DMS79 treated with DMSO at 0.1 percent for 48 hours (cell line): ENCODE measurements at regions not wholly inside any gene's neighbourhood (a gene's known extent, or its start where the extent isn't known, plus 50 kb on each side); places are given as distances from the start of the nearest gene placed in this dataset.

Source experiments
- DNase-seq: peaks from one replicate; lab custom pipeline; 2025; lab: John Stamatoyannopoulos, UW

DNA sequence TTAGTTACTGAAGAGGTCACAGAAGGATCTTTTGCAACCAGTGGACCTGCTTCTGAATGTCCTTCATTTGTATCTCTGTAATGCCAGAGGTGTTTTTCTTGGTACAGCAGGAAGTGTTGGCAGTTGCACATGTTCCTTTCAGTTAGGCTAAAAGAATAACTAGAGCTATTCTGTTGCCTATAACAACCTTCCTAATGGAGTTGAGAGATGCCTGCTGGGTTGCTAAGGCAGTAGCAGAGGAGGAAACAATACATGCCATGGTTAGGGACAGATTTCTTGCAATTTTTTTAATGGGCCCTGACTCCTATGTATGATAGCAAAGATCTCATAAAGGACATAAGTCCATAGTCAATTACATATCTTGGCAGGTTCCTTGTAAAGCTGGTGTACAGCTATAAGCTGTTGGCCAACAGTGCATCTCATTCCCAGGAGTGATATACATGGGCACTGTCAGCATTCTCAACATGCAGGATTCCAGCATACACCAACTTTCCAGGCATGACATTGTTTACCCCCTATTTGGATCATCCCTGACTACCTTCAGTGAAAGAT lies 556.6 kb downstream of the CCER1 start:
- no peak for DNase-seq

DNA sequence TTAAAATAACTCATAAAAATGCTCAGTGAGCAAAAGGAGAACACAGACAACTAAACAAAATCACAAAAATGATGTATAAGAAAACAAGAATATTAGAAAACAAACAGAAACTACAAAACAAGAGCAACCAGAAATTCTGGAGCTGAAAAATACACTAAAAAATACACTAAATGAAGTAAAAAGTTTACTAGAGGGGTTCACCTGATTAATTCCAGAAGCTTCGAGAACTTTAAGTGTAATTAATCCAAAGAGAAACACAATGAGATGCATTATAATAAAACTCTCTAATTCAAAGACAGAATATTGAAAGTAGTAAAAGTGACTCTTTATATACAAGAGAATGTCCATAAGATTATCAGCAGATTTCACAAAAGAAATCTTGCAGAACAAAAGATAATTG lies 558.4 kb downstream of the CCER1 start:
- no peak for DNase-seq

DNA sequence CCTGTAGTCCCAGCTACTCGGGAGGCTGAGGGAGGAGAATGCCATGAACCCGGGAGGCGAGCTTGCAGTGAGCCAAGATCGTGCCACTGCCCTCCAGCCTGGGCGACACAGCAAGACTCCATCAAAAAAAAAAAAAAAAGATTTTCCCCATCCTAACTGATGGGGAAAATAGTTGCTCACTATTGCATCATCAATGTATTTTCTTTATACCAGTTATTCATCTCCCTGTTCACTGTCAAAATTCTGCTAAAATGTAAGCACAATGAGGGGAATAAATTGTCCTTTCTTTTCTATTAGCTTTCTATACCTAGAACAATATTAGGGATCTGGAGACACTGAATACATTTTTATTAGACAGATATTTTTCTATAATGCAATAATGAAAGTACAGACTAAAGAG lies 561.3 kb downstream of the CCER1 start:
- no peak for DNase-seq

DNA sequence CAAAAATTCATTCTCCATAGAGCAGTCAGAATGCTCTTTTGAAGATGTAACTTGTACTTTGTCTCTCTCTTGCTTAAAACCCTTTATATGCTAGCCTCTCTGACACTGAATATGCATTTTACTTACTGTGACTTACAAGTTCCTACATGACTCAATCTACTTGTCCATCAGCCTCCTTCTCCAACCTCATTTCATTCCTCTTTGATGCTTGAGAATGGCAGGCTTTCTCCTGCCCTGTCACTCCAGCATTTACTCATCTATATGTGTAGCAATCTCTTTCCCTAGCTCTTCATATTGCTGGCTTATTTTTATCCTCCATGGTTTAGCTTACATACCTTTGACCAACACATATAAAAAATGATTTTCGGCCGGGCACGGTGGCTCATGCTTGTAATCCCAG lies 561.9 kb downstream of the CCER1 start:
- DNase-seq: no peak

DNA sequence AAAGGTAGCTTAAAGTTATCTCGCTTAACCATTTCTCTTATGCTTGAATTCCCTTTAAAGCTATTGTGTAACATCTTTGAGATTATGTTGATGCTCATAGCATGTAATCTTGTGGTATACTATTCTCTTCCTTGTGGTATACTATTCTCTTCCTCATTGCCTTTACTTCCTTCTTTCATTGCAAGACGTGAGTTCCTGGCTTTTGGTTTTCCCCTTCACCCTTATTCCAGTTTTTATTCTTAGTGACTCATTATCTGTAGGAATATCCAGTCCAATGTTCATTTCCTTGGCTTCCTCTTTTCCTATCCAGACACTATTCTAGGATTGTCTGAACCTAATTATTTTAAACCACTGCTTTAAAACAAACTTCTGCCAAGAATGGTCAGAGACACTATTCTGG lies 564.0 kb downstream of the CCER1 start:
- DNase-seq: no peak

- no peak for DNase-seq
Observed at GRCh38 chr12:90368081-90368480, 586.9 kb downstream of the CCER1 start.

DNA sequence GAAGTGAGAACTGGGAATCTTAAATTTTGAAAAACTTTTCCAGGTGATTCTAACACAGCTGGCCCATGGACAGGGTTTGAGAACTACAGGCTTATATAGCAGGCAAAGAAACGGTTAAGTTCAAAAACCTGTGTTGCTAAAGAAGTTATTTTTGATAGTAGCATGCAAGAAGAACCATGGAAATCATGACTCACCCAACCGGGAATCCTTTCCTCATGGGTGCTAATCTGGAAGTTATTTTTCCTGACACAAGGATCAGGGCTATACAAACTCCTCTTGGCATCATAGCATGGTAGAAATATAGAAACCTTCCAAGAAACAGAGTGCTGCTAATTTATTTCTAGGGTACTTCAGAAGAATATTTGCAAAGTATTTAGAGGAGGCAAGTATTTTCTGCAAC lies 588.7 kb downstream of the CCER1 start:
- DNase-seq: no peak

- DNase-seq: no peak
Observed at GRCh38 chr12:90360300-90360699, 594.7 kb downstream of the CCER1 start.

GRCh38 chr12:90355711-90356355 lies 599.1 kb downstream of the CCER1 start:
- no peak for DNase-seq

DNA sequence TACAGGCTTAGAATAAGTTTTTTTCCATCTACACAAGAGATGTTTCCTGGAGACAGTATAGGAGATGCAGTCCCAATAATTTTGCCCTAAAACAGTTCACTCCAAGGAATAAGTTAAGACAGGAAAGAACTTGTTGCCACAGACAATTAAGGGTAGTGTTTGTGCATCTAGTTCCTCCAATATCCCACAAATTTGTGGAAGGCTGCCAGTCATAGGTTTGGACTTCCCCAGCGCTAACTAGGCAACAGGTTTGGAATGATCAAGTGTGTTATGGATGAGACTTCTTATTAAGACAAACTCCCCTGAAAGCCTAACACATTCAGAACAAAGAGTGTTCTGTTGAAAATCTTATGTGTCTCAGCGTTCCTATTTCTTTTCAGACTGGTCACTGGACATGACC lies 611.0 kb downstream of the CCER1 start:
- no peak for DNase-seq

- DNase-seq: no peak
Observed at GRCh38 chr12:90342081-90342480, 612.9 kb downstream of the CCER1 start.

- no peak for DNase-seq
Observed at GRCh38 chr12:90339837-90340236, 615.1 kb downstream of the CCER1 start.

DNA sequence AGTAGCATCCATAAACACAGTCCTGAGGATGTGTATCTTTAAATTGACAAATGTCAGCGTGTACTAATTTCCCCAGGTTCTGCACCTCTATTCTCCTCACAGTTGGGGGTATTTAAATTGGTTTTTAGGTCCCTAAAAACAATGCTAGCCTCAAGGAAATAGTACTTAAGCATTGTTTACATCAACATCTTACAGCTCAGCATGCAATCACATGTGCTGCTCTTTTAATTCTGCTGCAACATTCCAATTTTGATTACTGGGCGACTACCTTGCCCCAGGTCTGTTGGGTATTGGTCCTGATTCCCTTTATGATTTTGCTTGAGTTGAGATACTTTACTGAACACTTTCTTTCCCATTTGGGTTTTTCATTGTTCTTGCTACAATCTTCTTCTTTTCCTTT lies 616.6 kb downstream of the CCER1 start:
- DNase-seq: no peak

DNA sequence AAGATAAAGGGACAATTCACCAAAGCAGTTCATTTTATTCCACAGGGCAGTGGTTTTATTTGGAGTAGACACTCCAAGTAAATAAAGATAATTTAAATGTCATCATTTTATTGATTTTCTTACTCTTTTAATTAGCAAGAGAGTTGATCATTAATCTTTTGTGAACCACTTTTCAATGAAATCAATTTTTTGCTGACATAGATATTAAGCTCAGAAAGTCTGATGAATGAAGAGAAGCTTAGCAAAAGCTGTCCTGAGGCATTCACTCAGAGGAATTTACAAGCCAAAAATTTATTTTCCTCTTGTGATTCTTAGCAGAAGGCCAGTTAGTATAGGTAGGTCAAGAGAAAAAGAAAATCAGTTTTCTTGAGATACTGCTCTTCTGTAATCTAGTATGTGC lies 618.0 kb downstream of the CCER1 start:
- no peak for DNase-seq

DNA sequence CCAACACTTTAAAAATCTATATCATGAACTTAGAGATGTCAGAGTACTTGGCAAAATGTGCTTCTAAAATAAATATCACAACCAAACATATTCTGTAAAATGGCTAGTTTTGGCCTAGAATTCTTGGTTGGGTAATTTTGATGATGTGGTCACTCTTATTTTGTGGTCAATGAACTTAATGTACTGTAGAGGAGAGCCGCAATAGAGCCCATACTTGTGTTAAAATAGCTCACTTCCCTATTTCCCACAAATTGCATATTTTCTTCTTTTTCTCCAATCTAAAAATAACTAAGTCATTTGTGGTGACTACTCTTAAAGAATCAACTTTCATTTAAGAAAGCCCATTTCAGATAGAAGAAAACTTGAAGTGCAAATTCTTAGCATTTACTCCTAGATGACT lies 619.4 kb downstream of the CCER1 start:
- DNase-seq: no peak

DNA sequence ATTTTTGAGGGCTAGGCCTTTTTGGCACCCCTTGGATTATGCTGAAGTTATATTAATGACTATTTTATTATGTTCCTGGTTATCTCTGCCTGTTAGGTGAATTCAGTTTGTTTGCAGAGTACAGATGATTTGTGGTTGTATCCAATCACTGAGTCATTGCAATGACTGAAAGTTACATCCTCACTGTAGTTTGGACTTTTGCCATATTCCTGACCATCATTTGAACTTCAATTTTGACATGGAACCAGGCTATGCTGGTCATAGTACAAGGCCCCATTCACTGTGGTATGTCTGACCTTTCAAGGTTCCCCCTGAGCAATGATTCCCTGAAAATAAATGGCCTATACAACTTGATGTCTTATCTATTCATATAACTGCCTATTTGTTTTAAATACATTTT lies 621.0 kb downstream of the CCER1 start:
- DNase-seq: no peak

DNA sequence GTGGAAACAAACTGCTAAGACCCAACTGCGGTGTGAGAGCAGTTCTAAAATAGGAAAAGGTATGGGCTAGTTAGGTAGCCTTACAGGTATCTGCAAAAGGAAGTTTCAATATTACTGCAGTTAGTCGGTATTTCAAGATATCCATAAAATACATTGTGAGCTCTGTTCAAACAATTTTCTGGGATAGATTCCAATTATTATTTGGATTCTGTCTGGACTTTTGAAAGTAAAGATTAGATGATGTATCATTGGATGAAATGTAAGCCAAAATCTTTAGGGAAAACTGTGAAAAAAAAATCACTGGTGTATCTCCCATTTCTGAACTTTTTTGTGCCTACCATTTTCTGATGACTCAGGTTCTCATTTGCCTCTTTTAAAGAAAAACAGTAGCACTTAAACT lies 621.6 kb downstream of the CCER1 start:
- no peak for DNase-seq

- DNase-seq: no peak
Observed at GRCh38 chr12:90331821-90332220, 623.2 kb downstream of the CCER1 start.

GRCh38 chr12:90331262-90331661 lies 622.6 kb upstream of the ATP2B1 start:
- DNase-seq: no peak

DNA sequence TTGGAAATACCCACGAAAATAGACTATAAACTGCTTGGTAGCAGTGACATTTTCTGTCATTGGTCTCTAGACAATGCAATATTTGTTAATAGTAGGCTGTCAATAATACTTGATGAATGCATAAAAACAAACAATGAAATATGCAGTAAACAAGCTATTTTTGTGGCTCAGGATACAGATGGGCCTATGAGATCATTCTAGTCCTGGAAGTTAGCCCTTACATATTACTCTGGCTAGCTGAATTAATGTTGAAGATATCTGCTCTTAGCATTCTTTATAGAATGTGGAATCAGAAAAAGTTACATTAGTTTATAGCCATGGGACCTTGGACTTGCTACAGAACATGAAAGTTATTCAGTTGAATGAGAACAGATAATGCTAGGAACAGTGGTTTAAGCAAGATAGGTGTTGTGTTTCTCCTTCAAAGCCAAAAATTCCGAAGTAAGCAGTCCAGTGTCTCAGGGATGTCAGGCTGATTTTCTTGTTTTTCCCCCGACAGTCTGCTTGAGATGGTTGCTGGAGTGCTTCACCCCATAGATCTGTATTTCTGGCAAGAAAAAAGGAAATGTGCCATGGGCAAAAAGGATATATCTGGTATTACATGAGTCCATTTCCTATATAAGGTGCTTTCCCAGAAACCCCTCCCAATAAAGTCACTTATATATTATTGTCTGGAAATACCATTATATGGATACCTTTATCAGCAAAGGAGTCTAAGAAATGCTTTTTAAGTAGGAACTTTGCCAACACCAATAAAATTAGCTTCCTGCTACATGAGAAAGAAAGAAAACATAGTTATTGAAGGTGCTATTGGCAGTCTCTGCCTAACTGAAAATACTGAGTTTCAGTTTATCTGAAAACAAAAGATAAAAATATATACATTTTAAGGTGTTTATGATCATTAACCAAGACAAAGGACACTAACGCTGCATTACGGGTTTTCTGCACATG lies 619.4 kb upstream of the ATP2B1 start:
- no peak for DNase-seq

DNA sequence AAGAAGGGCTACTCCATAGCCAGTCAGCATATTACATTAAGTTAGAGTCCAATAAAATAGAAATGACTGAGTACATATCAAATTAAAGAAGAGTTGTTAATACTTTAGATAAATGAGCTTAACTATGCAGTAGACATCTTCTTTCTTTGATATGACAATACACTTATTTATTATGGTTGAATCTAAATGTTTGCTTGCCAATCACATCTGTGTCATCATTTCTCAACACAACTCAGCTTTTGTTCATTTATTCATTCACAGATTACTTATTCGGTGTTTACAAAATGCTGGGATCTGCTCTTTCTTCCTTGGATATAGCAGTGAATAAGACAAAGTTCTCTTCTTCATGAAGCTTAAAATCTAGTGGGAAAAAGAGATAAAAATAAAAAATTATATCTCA lies 614.6 kb upstream of the ATP2B1 start:
- DNase-seq: no peak

GRCh38 chr12:90322006-90322405 lies 613.4 kb upstream of the ATP2B1 start:
- no peak for DNase-seq

GRCh38 chr12:90321369-90321768 lies 612.7 kb upstream of the ATP2B1 start:
- no peak for DNase-seq
